ENCODE measurements at regions not wholly inside any gene's neighbourhood (a gene's known extent, or its start where the extent isn't known, plus 50 kb on each side); places are given as distances from the start of the nearest gene placed in this dataset.
"Not testable (repeated sequence)": the region's sequence is repeated elsewhere in the genome, so short reads cannot be mapped to it uniquely, and the experiment has no call there.

GRCh38 chr14:105623178-105623577, 96.8 kb downstream of the TMEM121 start:
- DNase-seq = not testable (repeated sequence)

DNA sequence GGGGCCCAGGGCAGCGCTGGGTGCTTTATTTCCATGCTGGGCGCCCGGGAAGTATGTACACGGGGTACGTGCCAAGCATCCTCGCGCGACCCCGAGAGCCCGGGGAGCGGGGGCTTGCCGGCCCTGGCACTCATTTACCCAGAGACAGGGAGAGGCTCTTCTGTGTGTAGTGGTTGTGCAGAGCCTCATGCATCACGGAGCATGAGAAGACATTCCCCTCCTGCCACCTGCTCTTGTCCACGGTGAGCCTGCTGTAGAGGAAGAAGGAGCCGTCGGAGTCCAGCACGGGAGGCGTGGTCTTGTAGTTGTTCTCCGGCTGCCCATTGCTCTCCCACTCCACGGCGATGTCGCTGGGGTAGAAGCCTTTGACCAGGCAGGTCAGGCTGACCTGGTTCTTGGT, 98.0 kb downstream of the TMEM121 start:
- DNase-seq = not testable (repeated sequence)

DNA sequence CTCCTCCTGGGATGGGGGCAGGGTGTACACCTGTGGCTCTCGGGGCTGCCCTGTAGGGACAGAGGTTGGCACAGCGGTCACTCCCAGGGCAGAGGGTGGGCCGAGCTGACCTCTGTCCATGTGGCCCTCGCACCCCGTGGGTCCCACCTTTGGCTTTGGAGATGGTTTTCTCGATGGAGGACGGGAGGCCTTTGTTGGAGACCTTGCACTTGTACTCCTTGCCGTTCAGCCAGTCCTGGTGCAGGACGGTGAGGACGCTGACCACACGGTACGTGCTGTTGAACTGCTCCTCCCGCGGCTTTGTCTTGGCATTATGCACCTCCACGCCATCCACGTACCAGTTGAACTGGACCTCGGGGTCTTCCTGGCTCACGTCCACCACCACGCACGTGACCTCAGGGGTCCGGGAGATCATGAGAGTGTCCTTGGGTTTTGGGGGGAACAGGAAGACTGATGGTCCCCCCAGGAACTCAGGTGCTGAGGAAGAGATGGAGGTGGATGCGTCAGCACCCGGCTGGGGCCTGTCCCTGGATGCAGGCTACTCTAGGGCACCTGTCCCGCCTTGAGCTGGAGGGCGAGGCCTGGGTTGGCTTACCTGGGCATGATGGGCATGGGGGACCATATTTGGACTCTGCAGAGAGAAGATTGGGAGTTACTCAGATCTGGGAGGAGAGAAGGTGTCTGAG, 98.5 kb downstream of the TMEM121 start:
- DNase-seq = not testable (repeated sequence)

- not testable (repeated sequence) for DNase-seq
These were observed 99.1 kb downstream of the TMEM121 start for GRCh38 chr14:105625448-105625847.

DNA sequence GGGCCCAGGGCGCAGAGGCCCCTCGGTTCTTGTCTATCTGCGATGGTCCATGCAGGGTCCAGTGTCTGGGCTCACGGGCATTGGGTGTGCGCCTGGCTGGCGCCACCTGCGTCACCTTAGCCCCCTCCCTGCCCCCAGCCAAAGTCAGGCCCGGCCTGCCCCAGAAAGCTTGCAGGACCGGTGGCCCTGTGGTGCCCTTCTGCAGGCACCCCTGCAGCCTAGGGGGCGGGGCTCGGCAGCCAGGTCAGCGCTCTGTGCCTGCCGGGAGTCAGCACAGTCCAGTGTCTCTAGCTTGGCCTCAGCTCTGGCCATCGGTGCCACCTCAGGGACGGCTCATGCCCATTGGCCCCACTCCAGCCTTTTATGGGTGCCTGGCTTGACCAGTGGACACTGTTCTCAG, 99.7 kb downstream of the TMEM121 start:
- not testable (repeated sequence) for DNase-seq

DNA sequence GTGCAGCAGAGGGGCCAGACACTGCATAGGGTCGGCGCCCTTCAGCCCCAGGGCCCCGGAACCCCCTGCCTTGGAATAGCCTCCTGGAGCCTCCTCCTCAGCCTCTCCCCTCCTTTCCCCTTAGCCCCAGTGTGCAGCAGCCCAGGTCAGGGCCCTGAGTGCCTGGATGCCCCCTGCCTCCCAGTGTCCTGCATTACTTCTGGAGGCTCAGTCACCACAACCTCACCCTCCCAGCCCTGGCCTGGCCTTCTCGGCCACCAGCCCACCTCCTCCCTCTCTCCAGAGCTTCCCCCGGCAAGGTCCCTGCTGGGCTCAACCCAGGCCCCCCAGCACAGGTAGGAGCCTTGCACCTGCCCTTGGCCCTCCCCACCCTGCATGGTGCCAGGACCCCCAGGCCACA, 100.3 kb downstream of the TMEM121 start:
- DNase-seq = not testable (repeated sequence)

- not testable (repeated sequence) for DNase-seq
These were observed 100.9 kb downstream of the TMEM121 start for GRCh38 chr14:105627287-105627686.

- DNase-seq = no peak
These were observed 101.3 kb downstream of the TMEM121 start for GRCh38 chr14:105627701-105628100.

DNA sequence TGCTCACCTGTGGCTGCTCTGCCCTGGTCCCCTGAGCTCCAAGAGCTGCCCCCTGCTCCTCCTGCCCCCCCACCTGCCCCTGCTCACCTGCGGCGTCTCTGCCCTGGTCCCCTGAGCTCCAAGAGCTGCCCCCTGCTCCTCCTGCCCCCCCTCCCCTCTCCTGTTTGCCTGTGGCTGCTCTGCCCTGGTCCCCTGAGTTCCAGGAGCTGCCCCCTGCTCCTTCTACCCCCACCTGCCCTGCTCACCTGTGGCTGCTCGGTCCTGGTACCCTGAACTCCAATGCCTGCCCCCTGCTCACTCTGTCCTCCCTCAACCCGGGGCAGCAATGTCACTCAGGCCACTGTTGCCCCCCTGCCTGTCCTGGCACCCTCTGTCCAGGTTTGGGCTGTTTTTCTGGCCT, 101.7 kb downstream of the TMEM121 start:
- not testable (repeated sequence) for DNase-seq

DNA sequence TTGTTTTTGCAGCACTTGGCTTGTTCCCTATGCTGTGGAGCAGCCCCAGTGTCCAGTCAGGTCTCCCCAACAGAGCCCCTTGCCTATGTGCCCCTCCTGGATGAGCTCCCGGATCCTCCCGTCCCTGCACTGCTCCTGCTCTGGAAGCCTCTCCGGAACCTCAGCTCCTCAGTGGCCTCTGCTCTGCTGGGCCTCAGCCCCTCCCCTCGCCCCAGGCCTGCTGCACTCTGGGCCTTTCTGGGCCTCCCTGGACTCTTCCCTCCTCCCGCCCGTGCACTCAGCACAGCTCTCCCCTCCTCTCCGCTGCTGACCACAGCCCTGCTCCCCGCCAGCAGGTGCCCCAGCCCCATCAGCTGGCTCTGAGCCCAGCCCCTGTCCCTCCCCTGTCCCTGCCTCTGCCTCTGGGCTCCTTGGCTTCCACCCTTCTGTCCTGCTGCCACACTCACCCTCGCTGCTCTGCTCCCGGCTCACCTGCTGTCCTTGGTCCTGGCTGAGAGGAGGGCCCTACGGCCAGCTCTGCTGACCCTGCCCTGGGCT, 102.2 kb downstream of the TMEM121 start:
- not testable (repeated sequence) for DNase-seq

GRCh38 chr14:105629091-105629885, 102.9 kb downstream of the TMEM121 start:
- not testable (repeated sequence) for DNase-seq

DNA sequence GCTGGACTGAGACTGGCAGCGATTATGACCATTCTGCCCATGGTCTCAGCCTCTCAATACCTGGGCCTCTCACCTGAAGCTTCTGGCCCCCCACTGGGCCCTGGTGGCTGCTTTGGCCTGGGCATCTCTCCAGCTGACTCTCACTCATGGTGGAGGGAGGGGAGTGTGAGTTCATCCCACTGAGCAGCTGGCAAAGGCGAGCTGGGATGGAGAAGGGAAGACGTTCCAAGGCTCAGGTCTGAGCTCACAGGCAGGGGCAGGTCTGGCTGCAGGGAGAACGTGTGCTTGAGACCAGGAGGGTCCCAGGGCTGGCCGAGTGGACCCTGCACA, 103.5 kb downstream of the TMEM121 start:
- no peak for DNase-seq

- DNase-seq = not testable (repeated sequence)
These were observed 104.0 kb downstream of the TMEM121 start for GRCh38 chr14:105630293-105630934.

DNA sequence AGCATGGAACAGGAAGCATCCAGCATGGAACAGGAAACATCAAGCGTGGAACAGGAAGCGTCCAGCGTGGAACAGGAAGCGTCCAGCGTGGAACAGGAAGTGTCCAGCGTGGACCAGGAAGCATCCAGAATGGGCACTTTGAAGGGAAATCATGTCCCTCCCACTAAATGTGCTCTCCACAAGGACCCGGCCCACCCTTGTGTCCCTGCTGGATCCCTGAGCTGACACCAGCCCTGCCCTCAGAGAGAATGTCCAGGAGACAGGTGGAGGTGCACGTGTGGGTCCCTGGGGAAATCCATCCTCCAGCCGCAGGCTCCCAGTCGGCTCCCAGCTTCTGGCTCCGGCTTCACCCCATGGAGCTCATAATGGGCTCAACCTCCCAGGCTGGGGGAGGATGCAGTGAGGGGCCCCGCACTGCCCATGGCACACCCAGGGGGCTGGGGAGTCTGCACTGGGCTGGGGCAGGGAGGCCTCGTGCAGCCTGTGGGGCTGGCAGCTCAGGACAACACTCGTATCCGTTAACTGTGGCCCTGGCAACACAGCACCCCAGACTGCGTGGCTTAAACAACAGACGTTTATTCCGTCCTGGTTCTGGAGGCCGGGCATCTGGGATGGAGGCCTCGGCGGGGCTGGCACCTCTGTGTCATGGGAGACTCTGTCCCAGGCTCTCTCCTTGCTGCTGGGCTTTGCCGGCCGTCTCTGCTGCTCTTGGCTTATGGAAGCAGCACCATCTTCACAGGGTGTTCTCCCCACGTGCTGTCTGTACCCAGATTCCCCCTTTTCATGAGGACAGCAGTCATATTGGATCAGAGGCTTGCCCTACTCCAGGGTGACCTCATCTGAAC, 104.8 kb downstream of the TMEM121 start:
- not testable (repeated sequence) for DNase-seq

DNA sequence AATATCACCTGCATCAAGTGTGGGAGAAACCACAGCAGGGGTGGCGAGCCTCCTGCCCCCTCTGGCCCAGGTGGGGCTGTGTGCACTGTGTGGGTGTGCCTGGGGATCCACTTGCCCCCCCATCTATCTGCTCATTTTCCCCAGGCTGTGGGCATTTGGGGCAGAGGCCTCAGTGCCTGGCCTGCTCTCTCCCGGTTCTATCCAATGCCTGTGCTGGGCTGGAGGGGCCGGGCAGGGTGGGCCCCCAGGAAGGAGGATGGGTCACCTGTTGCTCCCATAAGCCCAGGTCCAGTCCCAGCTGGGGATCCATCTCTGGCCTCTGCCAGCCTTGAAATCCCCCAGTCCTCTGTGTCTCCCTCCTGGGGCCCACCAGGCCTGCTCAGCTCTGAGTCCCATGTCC, 105.6 kb downstream of the TMEM121 start:
- DNase-seq = no peak

DNA sequence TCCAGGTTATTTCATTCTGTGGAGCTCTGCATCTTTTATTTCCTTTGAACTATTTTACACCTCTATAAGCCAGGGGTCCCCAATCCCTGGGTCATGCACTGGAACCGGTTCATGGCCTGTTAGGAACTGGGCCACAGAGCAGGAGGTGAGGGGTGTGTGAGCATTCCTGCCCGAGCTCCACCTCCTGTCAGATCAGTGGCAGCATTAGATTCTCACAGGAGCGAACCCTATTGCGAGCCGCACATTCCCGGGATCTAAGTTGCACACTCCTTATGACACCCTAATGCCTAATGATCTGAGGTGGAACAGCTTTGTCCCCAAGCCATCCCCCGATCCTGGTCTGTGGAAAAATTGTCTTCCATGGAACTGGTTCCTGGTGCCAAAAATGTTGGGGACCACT, 107.2 kb downstream of the TMEM121 start:
- DNase-seq = not testable (repeated sequence)

DNA sequence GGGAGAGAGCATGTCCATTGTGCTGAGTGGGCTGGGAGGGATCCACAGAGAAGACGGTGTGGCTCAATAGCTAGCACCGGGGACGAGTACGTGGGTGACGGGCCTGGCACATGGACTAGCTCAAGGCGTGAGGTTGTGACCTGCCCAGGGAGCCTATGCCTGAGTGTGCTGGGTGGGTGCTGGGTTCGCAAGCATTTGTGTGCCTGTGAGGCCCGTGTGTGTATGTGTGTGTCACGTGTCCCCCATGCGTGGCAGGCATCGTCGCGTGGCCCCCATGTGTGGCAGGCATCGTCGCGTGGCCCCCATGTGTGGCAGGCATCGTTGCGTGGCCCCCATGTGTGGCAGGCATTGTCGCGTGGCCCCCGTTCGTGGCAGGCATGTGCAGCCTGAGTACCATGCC, 109.2 kb downstream of the TMEM121 start:
- DNase-seq = no peak

- DNase-seq = not testable (repeated sequence)
These were observed 109.6 kb downstream of the TMEM121 start for GRCh38 chr14:105636021-105636420.

DNA sequence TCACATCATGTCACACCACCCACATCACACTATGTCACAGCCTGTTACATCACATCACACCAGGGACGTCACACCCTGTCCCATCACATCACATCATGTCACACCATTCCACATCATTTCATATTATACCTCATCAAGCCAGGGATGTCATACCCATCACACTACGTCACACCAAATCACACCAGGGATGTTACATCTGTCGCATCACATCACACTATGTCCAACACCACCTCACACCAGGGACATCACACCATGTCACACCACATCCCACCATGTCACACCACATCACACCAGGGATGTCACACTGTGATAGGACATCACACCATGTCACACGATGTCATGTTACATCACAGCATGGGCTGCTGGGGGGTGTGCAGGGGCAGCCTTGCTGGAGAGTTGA, 110.6 kb downstream of the TMEM121 start:
- DNase-seq = no peak

GRCh38 chr14:105637345-105637744, 111.0 kb downstream of the TMEM121 start:
- not testable (repeated sequence) for DNase-seq

DNA sequence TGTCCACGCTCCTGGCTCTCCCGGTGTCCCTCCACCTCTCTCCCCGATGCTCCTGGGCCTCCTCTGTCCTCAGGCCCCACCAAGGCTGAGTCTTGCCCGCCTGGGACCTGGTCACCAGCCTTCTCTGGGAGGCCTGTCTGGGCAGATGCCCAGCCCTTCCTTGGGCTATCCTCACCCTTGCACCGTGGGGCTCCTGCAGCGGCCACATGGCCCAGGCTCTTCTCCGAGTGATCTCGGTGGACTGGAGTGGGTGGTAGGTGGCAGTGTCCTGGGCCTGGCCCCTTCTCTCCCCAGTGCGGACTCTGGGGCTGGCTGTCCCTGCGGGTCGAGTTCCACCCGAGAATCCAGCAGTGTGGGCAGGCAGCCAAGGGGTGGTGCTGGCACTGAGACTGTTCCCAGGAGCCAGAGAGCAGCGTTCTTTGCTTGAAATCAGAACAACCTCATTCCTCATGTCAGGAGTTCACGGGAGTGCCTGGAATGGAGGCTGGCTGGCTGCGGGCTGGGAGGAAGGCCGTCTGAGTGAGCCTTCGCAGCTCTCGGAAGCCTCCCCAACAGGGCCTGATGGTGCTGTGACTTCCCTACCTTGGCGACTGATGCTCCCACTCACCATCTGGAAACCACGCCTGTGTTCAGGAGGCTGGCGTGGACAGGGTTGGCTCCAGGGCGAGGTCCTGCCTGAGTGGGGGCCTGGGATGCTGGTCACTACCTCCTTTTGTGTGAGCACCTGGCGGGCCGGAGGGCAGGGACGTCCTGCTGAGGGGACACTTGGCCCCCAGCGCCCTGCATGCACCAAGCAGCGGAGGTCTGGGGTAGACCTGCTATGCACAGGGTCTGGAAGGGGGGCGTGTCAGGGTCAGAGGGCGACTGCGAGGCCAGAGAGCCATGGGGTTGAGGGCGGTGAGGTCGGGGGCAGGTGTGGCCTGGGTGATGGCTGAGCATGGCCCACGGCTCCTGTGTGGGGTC, 113.9 kb downstream of the TMEM121 start:
- not testable (repeated sequence) for DNase-seq

Measured in NCI-H510A treated with DMSO at 0.1 percent for 48 hours (cell line).